ENCODE measurements at regions not wholly inside any gene's neighbourhood (a gene's known extent, or its start where the extent isn't known, plus 50 kb on each side); places are given as distances from the start of the nearest gene placed in this dataset.

- Histone ChIP-seq H3K27ac (ENCODE audit: low read depth in 1 of 2, low read length in 2 of 2) (no peak overlapping the region), H3K9ac (ENCODE audit: low read depth in 1 of 2, low read length in 2 of 2) (no peak overlapping the region), H3K27me3 (ENCODE audit: control insufficient read depth in 4 of 4, insufficient read depth in 4 of 4, low read length in 3 of 4) (peaks cover 0 to 2% (median 0%) of the 10 kb centered on the region in 4 donors), H3K9me3 (ENCODE audit: control insufficient read depth in 4 of 4, low read length in 3 of 4) (no peaks in the 10 kb centered on the region), H3K4me3 (ENCODE audit: low read depth in 1 of 3, low read length in 3 of 3) (no peak overlapping the region), H3K36me3 (ENCODE audit: control insufficient read depth in 4 of 4, insufficient read depth in 3 of 4, low read depth in 1 of 4, low read length in 3 of 4) (no peaks in the 10 kb centered on the region), H3K4me1 (ENCODE audit: control insufficient read depth in 4 of 4, insufficient read depth in 4 of 4, low read length in 3 of 4) (no peaks in the 10 kb centered on the region)
- no peak for TF ChIP-seq SP1 (IDR thresholded peaks at IDR 0.05)
- no peak for TF ChIP-seq EGR1 (IDR thresholded peaks at IDR 0.05; ENCODE audit: low read depth in 2 of 2)
- TF ChIP-seq, protein P1, sequence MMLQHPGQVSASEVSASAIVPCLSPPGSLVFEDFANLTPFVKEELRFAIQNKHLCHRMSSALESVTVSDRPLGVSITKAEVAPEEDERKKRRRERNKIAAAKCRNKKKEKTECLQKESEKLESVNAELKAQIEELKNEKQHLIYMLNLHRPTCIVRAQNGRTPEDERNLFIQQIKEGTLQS (IDR thresholded peaks at IDR 0.05) = no peak
- no peak for TF ChIP-seq NR2F2 (IDR thresholded peaks at IDR 0.05)
- TF ChIP-seq TAF1 (conservative IDR thresholded peaks at IDR 0.05) = no peak
- TF ChIP-seq, protein P2, sequence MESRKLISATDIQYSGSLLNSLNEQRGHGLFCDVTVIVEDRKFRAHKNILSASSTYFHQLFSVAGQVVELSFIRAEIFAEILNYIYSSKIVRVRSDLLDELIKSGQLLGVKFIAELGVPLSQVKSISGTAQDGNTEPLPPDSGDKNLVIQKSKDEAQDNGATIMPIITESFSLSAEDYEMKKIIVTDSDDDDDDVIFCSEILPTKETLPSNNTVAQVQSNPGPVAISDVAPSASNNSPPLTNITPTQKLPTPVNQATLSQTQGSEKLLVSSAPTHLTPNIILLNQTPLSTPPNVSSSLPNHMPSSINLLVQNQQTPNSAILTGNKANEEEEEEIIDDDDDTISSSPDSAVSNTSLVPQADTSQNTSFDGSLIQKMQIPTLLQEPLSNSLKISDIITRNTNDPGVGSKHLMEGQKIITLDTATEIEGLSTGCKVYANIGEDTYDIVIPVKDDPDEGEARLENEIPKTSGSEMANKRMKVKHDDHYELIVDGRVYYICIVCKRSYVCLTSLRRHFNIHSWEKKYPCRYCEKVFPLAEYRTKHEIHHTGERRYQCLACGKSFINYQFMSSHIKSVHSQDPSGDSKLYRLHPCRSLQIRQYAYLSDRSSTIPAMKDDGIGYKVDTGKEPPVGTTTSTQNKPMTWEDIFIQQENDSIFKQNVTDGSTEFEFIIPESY (IDR thresholded peaks at IDR 0.05) = no peak
- no peak for DNase-seq (ENCODE audit: low spot score)
- WGBS = 84% methylated on average over 1 of the region's 1 CpG
Observed at GRCh38 chr11:112506852-112507251, 246.2 kb upstream of the PLET1 start.

- Histone ChIP-seq H3K27me3 (ENCODE audit: control insufficient read depth in 4 of 4, insufficient read depth in 4 of 4, low read length in 3 of 4) (peaks cover 0 to 2% (median 0%) of the 10 kb centered on the region in 4 donors), H3K27ac (ENCODE audit: low read depth in 1 of 2, low read length in 2 of 2) (no peak overlapping the region), H3K4me1 (ENCODE audit: control insufficient read depth in 4 of 4, insufficient read depth in 4 of 4, low read length in 3 of 4) (no peaks in the 10 kb centered on the region), H3K9me3 (ENCODE audit: control insufficient read depth in 4 of 4, low read length in 3 of 4) (no peaks in the 10 kb centered on the region), H3K4me3 (ENCODE audit: low read depth in 1 of 3, low read length in 3 of 3) (no peak overlapping the region), H3K36me3 (ENCODE audit: control insufficient read depth in 4 of 4, insufficient read depth in 3 of 4, low read depth in 1 of 4, low read length in 3 of 4) (no peaks in the 10 kb centered on the region), H3K9ac (ENCODE audit: low read depth in 1 of 2, low read length in 2 of 2) (no peak overlapping the region)
- WGBS = 71% methylated on average over 2 of the region's 2 CpGs
- TF ChIP-seq GABPA (IDR thresholded peaks at IDR 0.05 in 1 of 2, conservative IDR thresholded peaks at IDR 0.05 in 1 of 2) = no peak
- no peak for TF ChIP-seq SP1 (IDR thresholded peaks at IDR 0.05)
- no peak for TF ChIP-seq NR2F2 (IDR thresholded peaks at IDR 0.05)
- TF ChIP-seq, protein P2 (IDR thresholded peaks at IDR 0.05) = no peak
- no peak for TF ChIP-seq FOXA2 (IDR thresholded peaks at IDR 0.05)
- no peak for TF ChIP-seq RXRA (IDR thresholded peaks at IDR 0.05)
- TF ChIP-seq HNF4G (IDR thresholded peaks at IDR 0.05) = no peak
- no peak for TF ChIP-seq JUND (IDR thresholded peaks at IDR 0.05)
- TF ChIP-seq, protein P1 (IDR thresholded peaks at IDR 0.05) = no peak
- TF ChIP-seq RAD21 (IDR thresholded peaks at IDR 0.05) = no peak
- TF ChIP-seq, protein P3, sequence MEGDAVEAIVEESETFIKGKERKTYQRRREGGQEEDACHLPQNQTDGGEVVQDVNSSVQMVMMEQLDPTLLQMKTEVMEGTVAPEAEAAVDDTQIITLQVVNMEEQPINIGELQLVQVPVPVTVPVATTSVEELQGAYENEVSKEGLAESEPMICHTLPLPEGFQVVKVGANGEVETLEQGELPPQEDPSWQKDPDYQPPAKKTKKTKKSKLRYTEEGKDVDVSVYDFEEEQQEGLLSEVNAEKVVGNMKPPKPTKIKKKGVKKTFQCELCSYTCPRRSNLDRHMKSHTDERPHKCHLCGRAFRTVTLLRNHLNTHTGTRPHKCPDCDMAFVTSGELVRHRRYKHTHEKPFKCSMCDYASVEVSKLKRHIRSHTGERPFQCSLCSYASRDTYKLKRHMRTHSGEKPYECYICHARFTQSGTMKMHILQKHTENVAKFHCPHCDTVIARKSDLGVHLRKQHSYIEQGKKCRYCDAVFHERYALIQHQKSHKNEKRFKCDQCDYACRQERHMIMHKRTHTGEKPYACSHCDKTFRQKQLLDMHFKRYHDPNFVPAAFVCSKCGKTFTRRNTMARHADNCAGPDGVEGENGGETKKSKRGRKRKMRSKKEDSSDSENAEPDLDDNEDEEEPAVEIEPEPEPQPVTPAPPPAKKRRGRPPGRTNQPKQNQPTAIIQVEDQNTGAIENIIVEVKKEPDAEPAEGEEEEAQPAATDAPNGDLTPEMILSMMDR (IDR thresholded peaks at IDR 0.05; ENCODE audit: low read depth, low read length, missing input control) = no peak
- no peak for TF ChIP-seq YY1 (IDR thresholded peaks at IDR 0.05)
- TF ChIP-seq TAF1 (conservative IDR thresholded peaks at IDR 0.05) = no peak
- TF ChIP-seq, protein P4, sequence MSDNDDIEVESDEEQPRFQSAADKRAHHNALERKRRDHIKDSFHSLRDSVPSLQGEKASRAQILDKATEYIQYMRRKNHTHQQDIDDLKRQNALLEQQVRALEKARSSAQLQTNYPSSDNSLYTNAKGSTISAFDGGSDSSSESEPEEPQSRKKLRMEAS (IDR thresholded peaks at IDR 0.05) = no peak
- DNase-seq (ENCODE audit: low spot score) = no peak
Observed at GRCh38 chr11:112507281-112507680, 246.6 kb upstream of the PLET1 start.

Measured in liver (tissue), 8 donors.